Fibroblast of pulmonary artery (primary cell): ENCODE measurements at regions not wholly inside any gene's neighbourhood (a gene's known extent, or its start where the extent isn't known, plus 50 kb on each side); places are given as distances from the start of the nearest gene placed in this dataset.
"Not testable (repeated sequence)": the region's sequence is repeated elsewhere in the genome, so short reads cannot be mapped to it uniquely, and the experiment has no call there.

Source experiments
- DNase-seq: peaks from one replicate; pipeline ENCODE4 v3.0.0-alpha.2; 2010; ENCODE audit warnings: low read depth
- H3K4me3 ChIP-seq: replicated peaks from 2 replicates; pipeline ENCODE4 v1.5.1; 2011; ENCODE audit warnings: low read depth, mild to moderate bottlenecking, control low read depth, low read length, moderate library complexity
- CTCF ChIP-seq: IDR thresholded peaks from 2 replicates; pipeline ENCODE4 v1.5.1; 2011; ENCODE audit warnings: mild to moderate bottlenecking, control low read depth, low read length, inconsistent platforms; ENCODE audit errors: missing control alignments

GRCh38 chr5:56406221-56406620 is 173.1 kb upstream of the ANKRD55 start:
- DNase-seq, result no peak
- H3K4me3 ChIP-seq, result no peak overlapping the region
- no peak for TF ChIP-seq CTCF

GRCh38 chr5:56405116-56405908 is 172.2 kb upstream of the ANKRD55 start:
- DNase-seq, result no peak
- no peak for TF ChIP-seq CTCF
- no peak overlapping the region for H3K4me3 ChIP-seq

- no peak for TF ChIP-seq CTCF
- DNase-seq, result no peak
- no peak overlapping the region for H3K4me3 ChIP-seq
Measured at GRCh38 chr5:56402266-56403220, 169.4 kb upstream of the ANKRD55 start.

GRCh38 chr5:56397796-56398195 is 164.7 kb upstream of the ANKRD55 start:
- H3K4me3 ChIP-seq, DNase-seq: not testable (repeated sequence)

- DNase-seq, result no peak
- H3K4me3 ChIP-seq, result no peak overlapping the region
- no peak for TF ChIP-seq CTCF
Measured at GRCh38 chr5:56396634-56397033, 163.5 kb upstream of the ANKRD55 start.

GRCh38 chr5:56389261-56389660 is 156.1 kb upstream of the ANKRD55 start:
- no peak for TF ChIP-seq CTCF
- H3K4me3 ChIP-seq, result no peak overlapping the region
- no peak for DNase-seq

- no peak for DNase-seq
- H3K4me3 ChIP-seq, result no peak overlapping the region
- TF ChIP-seq CTCF, result no peak
Measured at GRCh38 chr5:56388229-56388985, 155.3 kb upstream of the ANKRD55 start.
